Fibroblast of lung (primary cell): ENCODE measurements at regions not wholly inside any gene's neighbourhood (a gene's known extent, or its start where the extent isn't known, plus 50 kb on each side); places are given as distances from the start of the nearest gene placed in this dataset.
"Not testable (repeated sequence)": the region's sequence is repeated elsewhere in the genome, so short reads cannot be mapped to it uniquely, and the experiment has no call there.

Experiments used
- DNase-seq, 2 donors: peaks; one replicate each; pipeline versions ENCODE4 v3.0.0 to v3.0.0-alpha.2; 2010; ENCODE audit warnings: low read depth in 2 of 2
- H2AFZ ChIP-seq: 2 replicates; pipeline ENCODE4 v1.5.1; 2012; ENCODE audit warnings: low read length, control low read depth, inconsistent platforms
- H3K27ac ChIP-seq: 2 replicates; pipeline ENCODE4 v1.5.1; 2011; ENCODE audit warnings: low read length, control low read depth; ENCODE audit not compliant: insufficient read depth
- H3K27me3 ChIP-seq: 2 replicates; pipeline ENCODE4 v1.5.1; 2011; ENCODE audit warnings: mild to moderate bottlenecking, low read length; ENCODE audit not compliant: control insufficient read depth, insufficient read depth
- H3K36me3 ChIP-seq: 2 replicates; pipeline ENCODE4 v1.5.1; 2011; ENCODE audit warnings: low read length; ENCODE audit not compliant: control insufficient read depth, insufficient read depth
- H3K4me1 ChIP-seq: 2 replicates; pipeline ENCODE4 v1.5.1; 2011; ENCODE audit warnings: low read length; ENCODE audit not compliant: control insufficient read depth, insufficient read depth; ENCODE audit errors: extremely low read depth
- H3K4me2 ChIP-seq: 2 replicates; pipeline ENCODE4 v1.5.1; 2011; ENCODE audit warnings: low read length, control low read depth; ENCODE audit not compliant: insufficient read depth; ENCODE audit errors: extremely low read depth
- H3K4me3 ChIP-seq, 4 experiments: fragments of 200-600 bp in 1 of 4; sonication (generic) in 1 of 4; replicated peaks in 1 of 4; 2 replicates each; pipeline ENCODE4 v1.5.1; 2011 to 2016; ENCODE audit warnings: low read length in 4 of 4, low read depth in 3 of 4, mild to moderate bottlenecking in 3 of 4, control low read depth in 2 of 4, inconsistent platforms in 1 of 4, mixed read lengths in 1 of 4; ENCODE audit not compliant: insufficient read depth in 1 of 4; ENCODE audit errors: control extremely low read depth in 1 of 4
- H3K79me2 ChIP-seq: 2 replicates; pipeline ENCODE4 v1.5.1; 2012; ENCODE audit warnings: mild to moderate bottlenecking, low read length, inconsistent platforms; ENCODE audit not compliant: control insufficient read depth, insufficient read depth
- H3K9ac ChIP-seq: 2 replicates; pipeline ENCODE4 v1.5.1; 2011; ENCODE audit warnings: mild to moderate bottlenecking, low read length, control low read depth; ENCODE audit not compliant: insufficient read depth
- H3K9me3 ChIP-seq: 2 replicates; pipeline ENCODE4 v1.5.1; 2012; ENCODE audit warnings: low read depth, low read length; ENCODE audit not compliant: control insufficient read depth, insufficient read depth
- H4K20me1 ChIP-seq: 2 replicates; pipeline ENCODE4 v1.5.1; 2011; ENCODE audit warnings: low read length; ENCODE audit not compliant: control insufficient read depth, insufficient read depth; ENCODE audit errors: extremely low read depth
- EZH2 ChIP-seq: IDR thresholded peaks from 2 replicates; pipeline ENCODE4 v1.5.1; 2012; ENCODE audit warnings: low read length, control low read depth, mild to moderate bottlenecking; ENCODE audit errors: missing control alignments
- TF ChIP-seq, protein P1 (sequence below), 2 donors: IDR thresholded peaks in 1 of 2; conservative IDR thresholded peaks in 1 of 2; 1 replicate in 1 of 2; 2 replicates in 1 of 2; pipeline ENCODE4 v1.5.1; 2011 to 2012; ENCODE audit warnings: low read length in 2 of 2, control low read depth in 1 of 2, inconsistent platforms in 1 of 2, low read depth in 1 of 2, mild to moderate bottlenecking in 1 of 2

- H2AFZ ChIP-seq = no peak overlapping the region
These were observed 329.8 kb upstream of the TFPI start for GRCh38 chr2:187884003-187884402.

GRCh38 chr2:187890690-187891089, 336.5 kb upstream of the TFPI start:
- Histone ChIP-seq H3K4me1 (no peaks in the 10 kb centered on the region), H3K9ac (no peak overlapping the region), H3K36me3 (no peaks in the 10 kb centered on the region), H3K27me3 (no peaks in the 10 kb centered on the region), H3K4me2 (no peak overlapping the region), H3K9me3 (no peaks in the 10 kb centered on the region), H3K79me2 (no peaks in the 10 kb centered on the region), H3K4me3 (no peak overlapping the region), H2AFZ (no peak overlapping the region), H4K20me1 (no peaks in the 10 kb centered on the region), H3K27ac (no peak overlapping the region)
- TF ChIP-seq, protein P1, sequence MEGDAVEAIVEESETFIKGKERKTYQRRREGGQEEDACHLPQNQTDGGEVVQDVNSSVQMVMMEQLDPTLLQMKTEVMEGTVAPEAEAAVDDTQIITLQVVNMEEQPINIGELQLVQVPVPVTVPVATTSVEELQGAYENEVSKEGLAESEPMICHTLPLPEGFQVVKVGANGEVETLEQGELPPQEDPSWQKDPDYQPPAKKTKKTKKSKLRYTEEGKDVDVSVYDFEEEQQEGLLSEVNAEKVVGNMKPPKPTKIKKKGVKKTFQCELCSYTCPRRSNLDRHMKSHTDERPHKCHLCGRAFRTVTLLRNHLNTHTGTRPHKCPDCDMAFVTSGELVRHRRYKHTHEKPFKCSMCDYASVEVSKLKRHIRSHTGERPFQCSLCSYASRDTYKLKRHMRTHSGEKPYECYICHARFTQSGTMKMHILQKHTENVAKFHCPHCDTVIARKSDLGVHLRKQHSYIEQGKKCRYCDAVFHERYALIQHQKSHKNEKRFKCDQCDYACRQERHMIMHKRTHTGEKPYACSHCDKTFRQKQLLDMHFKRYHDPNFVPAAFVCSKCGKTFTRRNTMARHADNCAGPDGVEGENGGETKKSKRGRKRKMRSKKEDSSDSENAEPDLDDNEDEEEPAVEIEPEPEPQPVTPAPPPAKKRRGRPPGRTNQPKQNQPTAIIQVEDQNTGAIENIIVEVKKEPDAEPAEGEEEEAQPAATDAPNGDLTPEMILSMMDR (conservative IDR thresholded peaks at IDR 0.05 in 1 of 2, IDR thresholded peaks at IDR 0.05 in 1 of 2; ENCODE audit: low read depth in 1 of 2, low read length in 2 of 2) = no peak
- TF ChIP-seq EZH2 = no peak
- DNase-seq = no peak

More at GRCh38 chr2:187884003-187884402, 329.8 kb upstream of the TFPI start:
- TF ChIP-seq EZH2 = no peak
- no peak overlapping the region for H3K4me2 ChIP-seq
- H3K36me3 ChIP-seq = no peaks in the 10 kb centered on the region
- no peak overlapping the region for H3K9ac ChIP-seq
- H4K20me1 ChIP-seq = no peaks in the 10 kb centered on the region
- no peaks in the 10 kb centered on the region for H3K4me1 ChIP-seq
- no peak for DNase-seq
- H3K27ac ChIP-seq = no peak overlapping the region
- H3K27me3 ChIP-seq = no peaks in the 10 kb centered on the region
- no peaks in the 10 kb centered on the region for H3K79me2 ChIP-seq
- H3K4me3 ChIP-seq = no peak overlapping the region
- H3K9me3 ChIP-seq = no peaks in the 10 kb centered on the region

DNA sequence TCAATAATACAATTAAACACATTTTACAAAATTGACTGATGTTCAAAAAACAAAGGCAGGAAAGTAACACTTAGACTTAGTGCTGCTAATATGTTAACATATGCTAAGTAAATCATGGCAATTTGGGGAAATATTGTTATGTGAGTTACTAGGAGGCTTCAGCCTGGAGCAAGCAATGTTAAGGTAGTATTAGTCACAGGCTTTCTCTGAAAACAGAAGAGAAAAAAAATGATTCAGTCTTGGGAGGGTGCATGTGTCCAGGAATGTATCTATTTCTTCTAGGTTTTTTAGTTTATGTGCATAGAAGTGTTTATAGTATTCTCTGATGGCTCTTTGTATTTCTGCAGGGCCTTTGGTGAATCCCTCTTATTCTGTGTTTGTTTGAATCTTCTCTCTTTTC, 345.8 kb upstream of the TFPI start:
- H3K36me3 ChIP-seq = no peaks in the 10 kb centered on the region
- TF ChIP-seq, protein P1 (conservative IDR thresholded peaks at IDR 0.05 in 1 of 2, IDR thresholded peaks at IDR 0.05 in 1 of 2; ENCODE audit: low read depth in 1 of 2, low read length in 2 of 2) = no peak
- TF ChIP-seq EZH2 = no peak
- H4K20me1 ChIP-seq = no peaks in the 10 kb centered on the region
- H3K27ac ChIP-seq = no peak overlapping the region
- peak in 1 of 2 donors; percentile 16 for DNase-seq
- H3K4me2 ChIP-seq = no peak overlapping the region
- no peak overlapping the region for H2AFZ ChIP-seq
- H3K79me2 ChIP-seq = no peaks in the 10 kb centered on the region
- H3K27me3 ChIP-seq = no peaks in the 10 kb centered on the region
- H3K9me3 ChIP-seq = no peaks in the 10 kb centered on the region
- H3K4me1 ChIP-seq = no peaks in the 10 kb centered on the region
- no peak overlapping the region for H3K9ac ChIP-seq
- H3K4me3 ChIP-seq = no peak overlapping the region

- no peak overlapping the region for H3K27ac ChIP-seq
- no peaks in the 10 kb centered on the region for H4K20me1 ChIP-seq
- no peaks in the 10 kb centered on the region for H3K36me3 ChIP-seq
- H3K27me3 ChIP-seq = no peaks in the 10 kb centered on the region
- TF ChIP-seq EZH2 = no peak
- TF ChIP-seq, protein P1 (conservative IDR thresholded peaks at IDR 0.05 in 1 of 2, IDR thresholded peaks at IDR 0.05 in 1 of 2; ENCODE audit: low read depth in 1 of 2, low read length in 2 of 2) = no peak
- H3K4me2 ChIP-seq = no peak overlapping the region
- DNase-seq = no peak
- H3K9me3 ChIP-seq = no peaks in the 10 kb centered on the region
- no peak overlapping the region for H3K4me3 ChIP-seq
- no peak overlapping the region for H2AFZ ChIP-seq
- H3K4me1 ChIP-seq = no peaks in the 10 kb centered on the region
- no peaks in the 10 kb centered on the region for H3K79me2 ChIP-seq
- no peak overlapping the region for H3K9ac ChIP-seq
These were observed 351.8 kb upstream of the TFPI start for GRCh38 chr2:187906021-187906420.

DNA sequence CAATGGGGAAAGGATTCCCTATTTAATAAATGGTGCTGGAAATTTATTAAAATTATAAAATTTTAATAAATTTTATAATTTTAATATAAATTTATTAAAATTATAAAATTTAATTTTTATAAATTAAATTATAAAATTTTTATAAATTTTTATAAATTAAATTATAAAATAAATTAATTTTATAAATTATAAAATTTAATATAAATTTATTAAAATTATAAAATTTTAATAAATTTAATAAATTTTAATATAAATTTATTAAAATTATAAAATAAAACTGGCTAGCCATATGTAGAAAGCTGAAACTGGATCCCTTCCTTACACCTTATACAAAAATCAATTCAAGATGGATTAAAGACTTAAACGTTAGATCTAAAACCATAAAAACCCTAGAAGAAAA, 356.7 kb upstream of the TFPI start:
- not testable (repeated sequence) for H3K36me3 ChIP-seq, H2AFZ ChIP-seq, H3K79me2 ChIP-seq, H3K4me2 ChIP-seq, DNase-seq, H3K27me3 ChIP-seq, H3K9me3 ChIP-seq, H3K27ac ChIP-seq, H3K9ac ChIP-seq, H4K20me1 ChIP-seq, H3K4me3 ChIP-seq, H3K4me1 ChIP-seq
